ENCODE measurements at regions not wholly inside any gene's neighbourhood (a gene's known extent, or its start where the extent isn't known, plus 50 kb on each side); places are given as distances from the start of the nearest gene placed in this dataset.

DNA sequence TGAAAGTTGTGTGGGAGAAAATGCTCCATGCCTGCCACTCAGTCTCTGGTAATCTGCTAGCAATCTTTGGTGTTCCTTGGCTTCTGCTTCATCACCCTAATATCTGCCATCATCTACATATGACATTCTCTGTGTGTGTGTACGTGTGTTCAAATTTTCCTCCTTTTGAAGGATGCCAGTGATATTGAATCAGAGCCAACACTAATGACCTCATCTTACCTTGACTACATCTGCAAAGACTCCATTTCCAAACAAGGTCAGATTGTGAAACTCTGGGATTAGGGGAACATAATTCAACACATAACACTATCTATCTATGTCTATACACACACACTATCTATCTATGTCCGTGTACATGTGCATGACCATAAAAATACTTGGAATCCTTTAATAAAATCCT is 81.4 kb upstream of the IRS2 start:
- H3K4me3 ChIP-seq = no peak overlapping the region
- H3K4me1 ChIP-seq (ENCODE audit: insufficient read depth) = no peaks in the 10 kb centered on the region
- peaks cover 6% of the 10 kb centered on the region for H3K4me1 Mint-ChIP-seq
- no peaks in the 10 kb centered on the region for H4K20me1 ChIP-seq (replicated peaks; ENCODE audit: insufficient read depth)
- no peaks in the 10 kb centered on the region for H3F3A ChIP-seq (replicated peaks; ENCODE audit: low read depth)
- H3K9me2 ChIP-seq (ENCODE audit: insufficient read depth) = no peaks in the 10 kb centered on the region
- no peak overlapping the region for H3K27ac ChIP-seq (ENCODE audit: low read depth)
- H3K36me3 ChIP-seq (ENCODE audit: insufficient read depth) = no peaks in the 10 kb centered on the region
- H3K36me3 Mint-ChIP-seq (ENCODE audit: low read depth) = no peaks in the 10 kb centered on the region
- no peak overlapping the region for H2AFZ ChIP-seq
- ATAC-seq = no peak
- no peak overlapping the region for H3K4me3 Mint-ChIP-seq
- H3K4me2 ChIP-seq = no peak overlapping the region
- no peak overlapping the region for H3K27ac Mint-ChIP-seq
- H3K27me3 Mint-ChIP-seq (ENCODE audit: insufficient read depth, low read depth, poor library complexity) = peaks cover 3% of the 10 kb centered on the region
- TF ChIP-seq POLR2AphosphoS5 (IDR thresholded peaks at IDR 0.05; ENCODE audit: low read depth) (no peak), CREB1 (CRISPR knock-in tag; IDR thresholded peaks at IDR 0.05; ENCODE audit: low read depth) (no peak), EZH2phosphoT487 (IDR thresholded peaks at IDR 0.05; ENCODE audit: unreplicated experiment) (no peak), NANOG (IDR thresholded peaks at IDR 0.05; ENCODE audit: borderline replicate concordance) (no peak), JUNB (IDR thresholded peaks at IDR 0.05; ENCODE audit: unreplicated experiment) (no peak), ZNF331 (CRISPR knock-in tag; IDR thresholded peaks at IDR 0.05; ENCODE audit: low read depth) (no peak), EZH2 (IDR thresholded peaks at IDR 0.05; ENCODE audit: low read depth, unreplicated experiment) (no peak), ZNF114 (CRISPR knock-in tag; IDR thresholded peaks at IDR 0.05) (no peak), STAT1 (IDR thresholded peaks at IDR 0.05; ENCODE audit: unreplicated experiment) (no peak)
- TF ChIP-seq, protein P1, sequence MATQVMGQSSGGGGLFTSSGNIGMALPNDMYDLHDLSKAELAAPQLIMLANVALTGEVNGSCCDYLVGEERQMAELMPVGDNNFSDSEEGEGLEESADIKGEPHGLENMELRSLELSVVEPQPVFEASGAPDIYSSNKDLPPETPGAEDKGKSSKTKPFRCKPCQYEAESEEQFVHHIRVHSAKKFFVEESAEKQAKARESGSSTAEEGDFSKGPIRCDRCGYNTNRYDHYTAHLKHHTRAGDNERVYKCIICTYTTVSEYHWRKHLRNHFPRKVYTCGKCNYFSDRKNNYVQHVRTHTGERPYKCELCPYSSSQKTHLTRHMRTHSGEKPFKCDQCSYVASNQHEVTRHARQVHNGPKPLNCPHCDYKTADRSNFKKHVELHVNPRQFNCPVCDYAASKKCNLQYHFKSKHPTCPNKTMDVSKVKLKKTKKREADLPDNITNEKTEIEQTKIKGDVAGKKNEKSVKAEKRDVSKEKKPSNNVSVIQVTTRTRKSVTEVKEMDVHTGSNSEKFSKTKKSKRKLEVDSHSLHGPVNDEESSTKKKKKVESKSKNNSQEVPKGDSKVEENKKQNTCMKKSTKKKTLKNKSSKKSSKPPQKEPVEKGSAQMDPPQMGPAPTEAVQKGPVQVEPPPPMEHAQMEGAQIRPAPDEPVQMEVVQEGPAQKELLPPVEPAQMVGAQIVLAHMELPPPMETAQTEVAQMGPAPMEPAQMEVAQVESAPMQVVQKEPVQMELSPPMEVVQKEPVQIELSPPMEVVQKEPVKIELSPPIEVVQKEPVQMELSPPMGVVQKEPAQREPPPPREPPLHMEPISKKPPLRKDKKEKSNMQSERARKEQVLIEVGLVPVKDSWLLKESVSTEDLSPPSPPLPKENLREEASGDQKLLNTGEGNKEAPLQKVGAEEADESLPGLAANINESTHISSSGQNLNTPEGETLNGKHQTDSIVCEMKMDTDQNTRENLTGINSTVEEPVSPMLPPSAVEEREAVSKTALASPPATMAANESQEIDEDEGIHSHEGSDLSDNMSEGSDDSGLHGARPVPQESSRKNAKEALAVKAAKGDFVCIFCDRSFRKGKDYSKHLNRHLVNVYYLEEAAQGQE (IDR thresholded peaks at IDR 0.05; ENCODE audit: unreplicated experiment) = no peak
- TF ChIP-seq, protein P2, sequence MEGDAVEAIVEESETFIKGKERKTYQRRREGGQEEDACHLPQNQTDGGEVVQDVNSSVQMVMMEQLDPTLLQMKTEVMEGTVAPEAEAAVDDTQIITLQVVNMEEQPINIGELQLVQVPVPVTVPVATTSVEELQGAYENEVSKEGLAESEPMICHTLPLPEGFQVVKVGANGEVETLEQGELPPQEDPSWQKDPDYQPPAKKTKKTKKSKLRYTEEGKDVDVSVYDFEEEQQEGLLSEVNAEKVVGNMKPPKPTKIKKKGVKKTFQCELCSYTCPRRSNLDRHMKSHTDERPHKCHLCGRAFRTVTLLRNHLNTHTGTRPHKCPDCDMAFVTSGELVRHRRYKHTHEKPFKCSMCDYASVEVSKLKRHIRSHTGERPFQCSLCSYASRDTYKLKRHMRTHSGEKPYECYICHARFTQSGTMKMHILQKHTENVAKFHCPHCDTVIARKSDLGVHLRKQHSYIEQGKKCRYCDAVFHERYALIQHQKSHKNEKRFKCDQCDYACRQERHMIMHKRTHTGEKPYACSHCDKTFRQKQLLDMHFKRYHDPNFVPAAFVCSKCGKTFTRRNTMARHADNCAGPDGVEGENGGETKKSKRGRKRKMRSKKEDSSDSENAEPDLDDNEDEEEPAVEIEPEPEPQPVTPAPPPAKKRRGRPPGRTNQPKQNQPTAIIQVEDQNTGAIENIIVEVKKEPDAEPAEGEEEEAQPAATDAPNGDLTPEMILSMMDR (conservative IDR thresholded peaks at IDR 0.05; ENCODE audit: low read depth in 2 of 2) = no peak
- TF ChIP-seq, protein P3, sequence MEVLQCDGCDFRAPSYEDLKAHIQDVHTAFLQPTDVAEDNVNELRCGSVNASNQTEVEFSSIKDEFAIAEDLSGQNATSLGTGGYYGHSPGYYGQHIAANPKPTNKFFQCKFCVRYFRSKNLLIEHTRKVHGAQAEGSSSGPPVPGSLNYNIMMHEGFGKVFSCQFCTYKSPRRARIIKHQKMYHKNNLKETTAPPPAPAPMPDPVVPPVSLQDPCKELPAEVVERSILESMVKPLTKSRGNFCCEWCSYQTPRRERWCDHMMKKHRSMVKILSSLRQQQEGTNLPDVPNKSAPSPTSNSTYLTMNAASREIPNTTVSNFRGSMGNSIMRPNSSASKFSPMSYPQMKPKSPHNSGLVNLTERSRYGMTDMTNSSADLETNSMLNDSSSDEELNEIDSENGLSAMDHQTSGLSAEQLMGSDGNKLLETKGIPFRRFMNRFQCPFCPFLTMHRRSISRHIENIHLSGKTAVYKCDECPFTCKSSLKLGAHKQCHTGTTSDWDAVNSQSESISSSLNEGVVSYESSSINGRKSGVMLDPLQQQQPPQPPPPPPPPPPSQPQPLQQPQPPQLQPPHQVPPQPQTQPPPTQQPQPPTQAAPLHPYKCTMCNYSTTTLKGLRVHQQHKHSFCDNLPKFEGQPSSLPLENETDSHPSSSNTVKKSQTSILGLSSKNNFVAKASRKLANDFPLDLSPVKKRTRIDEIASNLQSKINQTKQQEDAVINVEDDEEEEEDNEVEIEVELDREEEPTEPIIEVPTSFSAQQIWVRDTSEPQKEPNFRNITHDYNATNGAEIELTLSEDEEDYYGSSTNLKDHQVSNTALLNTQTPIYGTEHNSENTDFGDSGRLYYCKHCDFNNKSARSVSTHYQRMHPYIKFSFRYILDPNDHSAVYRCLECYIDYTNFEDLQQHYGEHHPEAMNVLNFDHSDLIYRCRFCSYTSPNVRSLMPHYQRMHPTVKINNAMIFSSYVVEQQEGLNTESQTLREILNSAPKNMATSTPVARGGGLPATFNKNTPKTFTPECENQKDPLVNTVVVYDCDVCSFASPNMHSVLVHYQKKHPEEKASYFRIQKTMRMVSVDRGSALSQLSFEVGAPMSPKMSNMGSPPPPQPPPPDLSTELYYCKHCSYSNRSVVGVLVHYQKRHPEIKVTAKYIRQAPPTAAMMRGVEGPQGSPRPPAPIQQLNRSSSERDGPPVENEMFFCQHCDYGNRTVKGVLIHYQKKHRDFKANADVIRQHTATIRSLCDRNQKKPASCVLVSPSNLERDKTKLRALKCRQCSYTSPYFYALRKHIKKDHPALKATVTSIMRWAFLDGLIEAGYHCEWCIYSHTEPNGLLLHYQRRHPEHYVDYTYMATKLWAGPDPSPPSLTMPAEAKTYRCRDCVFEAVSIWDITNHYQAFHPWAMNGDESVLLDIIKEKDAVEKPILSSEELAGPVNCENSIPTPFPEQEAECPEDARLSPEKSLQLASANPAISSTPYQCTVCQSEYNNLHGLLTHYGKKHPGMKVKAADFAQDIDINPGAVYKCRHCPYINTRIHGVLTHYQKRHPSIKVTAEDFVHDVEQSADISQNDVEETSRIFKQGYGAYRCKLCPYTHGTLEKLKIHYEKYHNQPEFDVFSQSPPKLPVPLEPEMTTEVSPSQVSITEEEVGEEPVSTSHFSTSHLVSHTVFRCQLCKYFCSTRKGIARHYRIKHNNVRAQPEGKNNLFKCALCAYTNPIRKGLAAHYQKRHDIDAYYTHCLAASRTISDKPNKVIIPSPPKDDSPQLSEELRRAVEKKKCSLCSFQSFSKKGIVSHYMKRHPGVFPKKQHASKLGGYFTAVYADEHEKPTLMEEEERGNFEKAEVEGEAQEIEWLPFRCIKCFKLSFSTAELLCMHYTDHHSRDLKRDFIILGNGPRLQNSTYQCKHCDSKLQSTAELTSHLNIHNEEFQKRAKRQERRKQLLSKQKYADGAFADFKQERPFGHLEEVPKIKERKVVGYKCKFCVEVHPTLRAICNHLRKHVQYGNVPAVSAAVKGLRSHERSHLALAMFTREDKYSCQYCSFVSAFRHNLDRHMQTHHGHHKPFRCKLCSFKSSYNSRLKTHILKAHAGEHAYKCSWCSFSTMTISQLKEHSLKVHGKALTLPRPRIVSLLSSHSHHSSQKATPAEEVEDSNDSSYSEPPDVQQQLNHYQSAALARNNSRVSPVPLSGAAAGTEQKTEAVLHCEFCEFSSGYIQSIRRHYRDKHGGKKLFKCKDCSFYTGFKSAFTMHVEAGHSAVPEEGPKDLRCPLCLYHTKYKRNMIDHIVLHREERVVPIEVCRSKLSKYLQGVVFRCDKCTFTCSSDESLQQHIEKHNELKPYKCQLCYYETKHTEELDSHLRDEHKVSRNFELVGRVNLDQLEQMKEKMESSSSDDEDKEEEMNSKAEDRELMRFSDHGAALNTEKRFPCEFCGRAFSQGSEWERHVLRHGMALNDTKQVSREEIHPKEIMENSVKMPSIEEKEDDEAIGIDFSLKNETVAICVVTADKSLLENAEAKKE (CRISPR knock-in tag; IDR thresholded peaks at IDR 0.05) = no peak
- TF ChIP-seq, protein P4, sequence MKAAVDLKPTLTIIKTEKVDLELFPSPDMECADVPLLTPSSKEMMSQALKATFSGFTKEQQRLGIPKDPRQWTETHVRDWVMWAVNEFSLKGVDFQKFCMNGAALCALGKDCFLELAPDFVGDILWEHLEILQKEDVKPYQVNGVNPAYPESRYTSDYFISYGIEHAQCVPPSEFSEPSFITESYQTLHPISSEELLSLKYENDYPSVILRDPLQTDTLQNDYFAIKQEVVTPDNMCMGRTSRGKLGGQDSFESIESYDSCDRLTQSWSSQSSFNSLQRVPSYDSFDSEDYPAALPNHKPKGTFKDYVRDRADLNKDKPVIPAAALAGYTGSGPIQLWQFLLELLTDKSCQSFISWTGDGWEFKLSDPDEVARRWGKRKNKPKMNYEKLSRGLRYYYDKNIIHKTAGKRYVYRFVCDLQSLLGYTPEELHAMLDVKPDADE (IDR thresholded peaks at IDR 0.05) = no peak
- H3K27me3 ChIP-seq (ENCODE audit: insufficient read depth) = no peaks in the 10 kb centered on the region
- no peaks in the 10 kb centered on the region for H3K9me3 Mint-ChIP-seq
- H3K79me2 ChIP-seq (replicated peaks; ENCODE audit: insufficient read depth) = no peaks in the 10 kb centered on the region
- DNase-seq (ENCODE audit: low spot score) = no peak
